ENCODE measurements at regions not wholly inside any gene's neighbourhood (a gene's known extent, or its start where the extent isn't known, plus 50 kb on each side); places are given as distances from the start of the nearest gene placed in this dataset.

DNA sequence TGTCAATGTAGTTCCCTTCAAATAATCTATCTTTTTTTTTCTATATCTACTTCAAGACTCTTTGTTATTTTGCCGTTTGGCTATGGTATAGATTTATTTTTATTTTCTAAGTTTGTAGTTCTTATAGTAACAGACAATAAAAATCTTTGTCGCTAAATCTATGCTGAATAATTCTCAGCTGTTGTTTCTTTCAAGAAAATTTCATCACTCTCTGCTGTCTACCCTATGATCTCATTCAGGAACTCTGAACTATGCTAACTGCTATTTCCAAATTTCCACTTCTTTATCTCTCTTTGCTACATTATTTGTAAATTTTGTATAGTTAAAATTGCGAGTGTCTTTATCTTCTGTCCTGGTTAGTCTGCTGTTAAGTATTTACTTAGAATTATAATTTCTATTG, 353.6 kb downstream of the LRFN5 start:
- Histone ChIP-seq H3K4me3 (ENCODE audit: low read length) (no peak overlapping the region), H2AFZ (ENCODE audit: low read length) (no peak overlapping the region), H3K4me2 (ENCODE audit: low read length) (no peak overlapping the region), H3K79me2 (ENCODE audit: low read length) (no peaks in the 10 kb centered on the region), H3K27ac (ENCODE audit: low read length) (no peak overlapping the region), H4K20me1 (ENCODE audit: low read length) (no peaks in the 10 kb centered on the region), H3K9me2 (replicated peaks; ENCODE audit: low read length) (no peaks in the 10 kb centered on the region), H3K27me3 (ENCODE audit: low read length) (no peaks in the 10 kb centered on the region), H3K36me3 (ENCODE audit: low read depth, low read length) (no peaks in the 10 kb centered on the region), H3K9ac (ENCODE audit: low read length) (no peak overlapping the region), H3F3A (ENCODE audit: low read length, unreplicated experiment) (peaks cover 3% of the 10 kb centered on the region), H3K9me3 (ENCODE audit: low read length) (no peaks in the 10 kb centered on the region), H3K4me1 (ENCODE audit: insufficient read depth, low read length) (peaks cover 16% of the 10 kb centered on the region)
- TF ChIP-seq EZH2phosphoT487 (IDR thresholded peaks at IDR 0.05; ENCODE audit: borderline replicate concordance, low read length), result no peak
- TF ChIP-seq, protein P1, sequence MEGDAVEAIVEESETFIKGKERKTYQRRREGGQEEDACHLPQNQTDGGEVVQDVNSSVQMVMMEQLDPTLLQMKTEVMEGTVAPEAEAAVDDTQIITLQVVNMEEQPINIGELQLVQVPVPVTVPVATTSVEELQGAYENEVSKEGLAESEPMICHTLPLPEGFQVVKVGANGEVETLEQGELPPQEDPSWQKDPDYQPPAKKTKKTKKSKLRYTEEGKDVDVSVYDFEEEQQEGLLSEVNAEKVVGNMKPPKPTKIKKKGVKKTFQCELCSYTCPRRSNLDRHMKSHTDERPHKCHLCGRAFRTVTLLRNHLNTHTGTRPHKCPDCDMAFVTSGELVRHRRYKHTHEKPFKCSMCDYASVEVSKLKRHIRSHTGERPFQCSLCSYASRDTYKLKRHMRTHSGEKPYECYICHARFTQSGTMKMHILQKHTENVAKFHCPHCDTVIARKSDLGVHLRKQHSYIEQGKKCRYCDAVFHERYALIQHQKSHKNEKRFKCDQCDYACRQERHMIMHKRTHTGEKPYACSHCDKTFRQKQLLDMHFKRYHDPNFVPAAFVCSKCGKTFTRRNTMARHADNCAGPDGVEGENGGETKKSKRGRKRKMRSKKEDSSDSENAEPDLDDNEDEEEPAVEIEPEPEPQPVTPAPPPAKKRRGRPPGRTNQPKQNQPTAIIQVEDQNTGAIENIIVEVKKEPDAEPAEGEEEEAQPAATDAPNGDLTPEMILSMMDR (conservative IDR thresholded peaks at IDR 0.05; ENCODE audit: low read depth, low read length), result no peak
- TF ChIP-seq EZH2 (IDR thresholded peaks at IDR 0.05; ENCODE audit: low read length, unreplicated experiment), result no peak
- DNase-seq (no peak), ATAC-seq (no peak)
- CTCF ChIA-PET, result no interaction called here
- intact Hi-C loops (cut with micrococcal nuclease), result no loop called here
- BruUV-seq (replicated peaks), result no TSS peak
- POLR2A ChIA-PET (ENCODE audit: unreplicated experiment), result no interaction called here

DNA sequence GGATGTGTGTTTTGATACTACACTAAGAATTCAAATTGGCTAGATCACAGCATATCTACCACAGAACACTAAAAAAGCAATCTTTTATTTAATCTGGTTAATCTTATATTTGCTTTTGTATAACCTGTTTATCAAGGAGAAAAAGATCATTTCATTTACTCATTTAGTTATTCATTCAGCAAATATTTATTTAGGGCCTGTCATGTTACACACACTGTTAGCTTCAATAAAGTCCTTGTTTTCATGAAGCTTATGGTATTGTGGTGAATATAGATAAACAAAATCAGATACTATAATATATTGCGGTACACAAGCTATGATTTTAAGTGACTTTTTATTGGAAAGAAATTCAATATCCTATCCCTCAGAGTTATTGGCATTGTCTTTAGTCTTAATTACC, 350.8 kb downstream of the LRFN5 start:
- H3K79me2 ChIP-seq (ENCODE audit: low read length), result no peaks in the 10 kb centered on the region
- H3K36me3 ChIP-seq (ENCODE audit: low read depth, low read length), result no peaks in the 10 kb centered on the region
- no peak overlapping the region for H3K9ac ChIP-seq (ENCODE audit: low read length)
- no peaks in the 10 kb centered on the region for H3K27me3 ChIP-seq (ENCODE audit: low read length)
- ChIA-PET CTCF (interaction anchor here (0.9 kb wide), 1 partner anchor 347 kb away, joined by 3 read pairs; no protein-coding TSS in a partner anchor), POLR2A (ENCODE audit: unreplicated experiment) (no interaction called here)
- H3K4me2 ChIP-seq (ENCODE audit: low read length), result peak overlapping the region; percentile 70
- H4K20me1 ChIP-seq (ENCODE audit: low read length), result no peaks in the 10 kb centered on the region
- intact Hi-C loops (cut with micrococcal nuclease), result loop anchor here (1.0 to 2.0 kb wide), 6 partner anchors 29 to 347 kb away; no protein-coding TSS in a partner anchor
- ATAC-seq (peak; percentile 94), DNase-seq (peak; percentile 87)
- H3F3A ChIP-seq (ENCODE audit: low read length, unreplicated experiment), result peaks cover 3% of the 10 kb centered on the region
- no peak overlapping the region for H2AFZ ChIP-seq (ENCODE audit: low read length)
- peak overlapping the region; percentile 54; the same call in 1 of the 2 replicates for H3K27ac ChIP-seq (ENCODE audit: low read length)
- no peaks in the 10 kb centered on the region for H3K9me2 ChIP-seq (replicated peaks; ENCODE audit: low read length)
- peaks cover 16% of the 10 kb centered on the region for H3K4me1 ChIP-seq (ENCODE audit: insufficient read depth, low read length)
- no TSS peak for BruUV-seq (replicated peaks)
- H3K9me3 ChIP-seq (ENCODE audit: low read length), result no peaks in the 10 kb centered on the region
- H3K4me3 ChIP-seq (ENCODE audit: low read length), result no peak overlapping the region
- TF ChIP-seq, protein P1 (conservative IDR thresholded peaks at IDR 0.05; ENCODE audit: low read depth, low read length), result no peak
- TF ChIP-seq EZH2 (IDR thresholded peaks at IDR 0.05; ENCODE audit: low read length, unreplicated experiment) (no peak), EZH2phosphoT487 (IDR thresholded peaks at IDR 0.05; ENCODE audit: borderline replicate concordance, low read length) (no peak)

All from PC-3 (cell line).